ENCODE measurements at regions not wholly inside any gene's neighbourhood (a gene's known extent, or its start where the extent isn't known, plus 50 kb on each side); places are given as distances from the start of the nearest gene placed in this dataset.

GRCh38 chr11:69957849-69958248 is 120.3 kb upstream of the ANO1 start:
- TF ChIP-seq CREB1 (IDR thresholded peaks at IDR 0.05) (no peak), RFX5 (IDR thresholded peaks at IDR 0.05; ENCODE audit: borderline replicate concordance, low read depth, low read length) (no peak), CHD1 (IDR thresholded peaks at IDR 0.05; ENCODE audit: low read depth, low read length) (no peak)
- WGBS, 2 experiments (ENCODE audit: extremely low coverage in 1 of 2, insufficient coverage in 1 of 2, insufficient read length in 1 of 2, insufficient replicate concordance in 2 of 2, low coverage in 1 of 2, low lambda C conversion rate in 2 of 2, missing lambda C conversion rate in 1 of 2), result 98% methylated on average over 7 of the region's 7 CpGs; no CpG with 5 or more reads in 1 of the 2 experiments
- H3K79me1 ChIP-seq (ENCODE audit: low read depth, low read length), result no peaks in the 10 kb centered on the region
- H3K14ac ChIP-seq (ENCODE audit: insufficient read length), result no peak overlapping the region
- FAIRE-seq (no peak), DNase-seq (ENCODE audit: low read depth in 1 of 2, low spot score in 2 of 2) (no peak)
- H2AK5ac ChIP-seq (ENCODE audit: low read depth, low read length), result no peak overlapping the region
- H2BK120ac ChIP-seq (replicated peaks; ENCODE audit: low read depth, low read length), result no peak overlapping the region
- peaks cover 0 to 10% (median 3%) of the 10 kb centered on the region in 4 experiments; a peak in 6 of 7 replicates for H3K4me1 ChIP-seq (replicated peaks in 1 of 4; ENCODE audit: control insufficient read depth in 3 of 4, insufficient read depth in 4 of 4, low read length in 3 of 4)
- peak overlapping the region; percentile 19; the same call in 1 of the 2 replicates for H3K18ac ChIP-seq (ENCODE audit: extremely low read depth, low read length)
- H3K9me3 ChIP-seq (ENCODE audit: insufficient read depth in 2 of 2, low read depth in 1 of 2, low read length in 1 of 2), result peaks cover 0 to 5% of the 10 kb centered on the region in 2 experiments; a peak in 1 of 4 replicates
- no peak overlapping the region for H2BK20ac ChIP-seq (ENCODE audit: low read length)
- H3K56ac ChIP-seq (replicated peaks; ENCODE audit: insufficient read length, low read depth, low read length), result no peak overlapping the region
- H4K91ac ChIP-seq (replicated peaks; ENCODE audit: insufficient read length, low read length), result no peak overlapping the region
- H4K8ac ChIP-seq (ENCODE audit: extremely low read depth, insufficient read depth, low read length), result no peak overlapping the region
- no peak overlapping the region for H3K4me2 ChIP-seq (ENCODE audit: insufficient read depth in 1 of 2, low read depth in 2 of 2, low read length in 2 of 2)
- H3K4ac ChIP-seq (replicated peaks; ENCODE audit: insufficient read length, low read depth, low read length), result no peak overlapping the region
- H3K23ac ChIP-seq (ENCODE audit: insufficient read length), result no peak overlapping the region
- ChIA-PET POLR2A (ENCODE audit: partially characterized antibody) (interaction anchor here (1.6 kb wide), 1 partner anchor 9 kb away, joined by 3 read pairs; no protein-coding TSS in a partner anchor), CTCF (ENCODE audit: partially characterized antibody) (interaction anchor here (0.8 to 4.9 kb wide), 9 partner anchors 9 to 234 kb away, joined by 3 to 40 read pairs (median 3); no protein-coding TSS in a partner anchor)
- H3K4me3 ChIP-seq (ENCODE audit: extremely low read depth in 1 of 4, insufficient read depth in 2 of 4, low read depth in 3 of 4, low read length in 4 of 4), result no peak overlapping the region
- no peaks in the 10 kb centered on the region for H3K36me3 ChIP-seq (ENCODE audit: control insufficient read depth in 2 of 4, insufficient read depth in 4 of 4, low read length in 3 of 4)
- no peak overlapping the region for H4K5ac ChIP-seq (ENCODE audit: insufficient read length, low read depth, low read length)
- no peak overlapping the region for H3K9ac ChIP-seq (replicated peaks in 1 of 4; ENCODE audit: extremely low read depth in 1 of 4, low read depth in 3 of 4, low read length in 3 of 4)
- no peaks in the 10 kb centered on the region for H3K79me2 ChIP-seq (ENCODE audit: control insufficient read depth in 1 of 2, insufficient read depth in 2 of 2, low read length in 2 of 2)
- H4K20me1 ChIP-seq (replicated peaks in 1 of 2; ENCODE audit: control insufficient read depth in 1 of 2, insufficient read depth in 2 of 2, low read length in 2 of 2), result no peaks in the 10 kb centered on the region
- no peak overlapping the region for H3K27ac ChIP-seq (ENCODE audit: low read depth, low read length)
- no peaks in the 10 kb centered on the region; a peak in 3 of 7 replicates for H3K27me3 ChIP-seq (replicated peaks in 1 of 4; ENCODE audit: control insufficient read depth in 3 of 4, extremely low read depth in 1 of 4, insufficient read depth in 3 of 4, low read length in 3 of 4)
- H2AFZ ChIP-seq (ENCODE audit: low read length), result no peak overlapping the region
- no peaks in the 10 kb centered on the region for H3K23me2 ChIP-seq (ENCODE audit: low read depth, low read length)
- H2BK12ac ChIP-seq (ENCODE audit: low read depth, low read length), result no peak overlapping the region
- H2BK15ac ChIP-seq (ENCODE audit: low read length), result 0 out of 2 replicates have a peak overlapping the region, but pooled peaks have one; percentile 29
- no peak overlapping the region for H2BK5ac ChIP-seq (ENCODE audit: low read depth, low read length)
